Gastroesophageal sphincter (tissue), 3 donors: ENCODE measurements at regions not wholly inside any gene's neighbourhood (a gene's known extent, or its start where the extent isn't known, plus 50 kb on each side); places are given as distances from the start of the nearest gene placed in this dataset.

Experiments used
- POLR2A ChIP-seq, 2 donors: fragments of 450-650 bp; IDR thresholded peaks; one replicate each; pipeline ENCODE4 v1.6.1; 2017; ENCODE audit warnings: antibody characterized with exemption in 2 of 2, mild to moderate bottlenecking in 2 of 2, moderate library complexity in 1 of 2
- TF ChIP-seq, protein P1 (sequence below), 4 experiments: fragments of 200-600 bp in 2 of 4; fragments of 450-650 bp in 2 of 4; sonication (generic) in 1 of 4; IDR thresholded peaks; one replicate each; pipeline ENCODE4 v1.5.1; 2017 to 2019; ENCODE audit warnings: antibody characterized with exemption in 4 of 4, mild to moderate bottlenecking in 2 of 4, moderate library complexity in 2 of 4

- TF ChIP-seq POLR2A (IDR thresholded peaks at IDR 0.05), result no peak
- TF ChIP-seq, protein P1, sequence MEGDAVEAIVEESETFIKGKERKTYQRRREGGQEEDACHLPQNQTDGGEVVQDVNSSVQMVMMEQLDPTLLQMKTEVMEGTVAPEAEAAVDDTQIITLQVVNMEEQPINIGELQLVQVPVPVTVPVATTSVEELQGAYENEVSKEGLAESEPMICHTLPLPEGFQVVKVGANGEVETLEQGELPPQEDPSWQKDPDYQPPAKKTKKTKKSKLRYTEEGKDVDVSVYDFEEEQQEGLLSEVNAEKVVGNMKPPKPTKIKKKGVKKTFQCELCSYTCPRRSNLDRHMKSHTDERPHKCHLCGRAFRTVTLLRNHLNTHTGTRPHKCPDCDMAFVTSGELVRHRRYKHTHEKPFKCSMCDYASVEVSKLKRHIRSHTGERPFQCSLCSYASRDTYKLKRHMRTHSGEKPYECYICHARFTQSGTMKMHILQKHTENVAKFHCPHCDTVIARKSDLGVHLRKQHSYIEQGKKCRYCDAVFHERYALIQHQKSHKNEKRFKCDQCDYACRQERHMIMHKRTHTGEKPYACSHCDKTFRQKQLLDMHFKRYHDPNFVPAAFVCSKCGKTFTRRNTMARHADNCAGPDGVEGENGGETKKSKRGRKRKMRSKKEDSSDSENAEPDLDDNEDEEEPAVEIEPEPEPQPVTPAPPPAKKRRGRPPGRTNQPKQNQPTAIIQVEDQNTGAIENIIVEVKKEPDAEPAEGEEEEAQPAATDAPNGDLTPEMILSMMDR (IDR thresholded peaks at IDR 0.05), result no peak
These were observed 100.8 kb upstream of the FAM20C start for GRCh38 chr7:91396-92175.
